Naive B cell (primary cell): ENCODE measurements at regions not wholly inside any gene's neighbourhood (a gene's known extent, or its start where the extent isn't known, plus 50 kb on each side); places are given as distances from the start of the nearest gene placed in this dataset.

Experiments
- ATAC-seq, 2 donors: fragments of 150-1000 bp; cut with Tn5 transposase; 2 replicates each; pipeline ENCODE4 v1.10.0; 2021; ENCODE audit warnings: low read depth in 2 of 2, mild to moderate bottlenecking in 2 of 2, moderate library complexity in 2 of 2
- DNase-seq: peaks from one replicate; pipeline ENCODE4 v3.0.0; 2022
- H3K27ac Mint-ChIP-seq, 6 donors: one replicate each; pipeline ENCODE4 v1.8.0; 2020 to 2022; ENCODE audit warnings: mild to moderate bottlenecking in 6 of 6, mixed read lengths in 6 of 6, moderate library complexity in 5 of 6, inconsistent platforms in 2 of 6
- H3K27me3 Mint-ChIP-seq, 3 donors: one replicate each; pipeline ENCODE4 v1.8.0; 2021 to 2022; ENCODE audit warnings: mixed read lengths in 3 of 3, mild to moderate bottlenecking in 1 of 3
- H3K36me3 Mint-ChIP-seq, 2 donors: one replicate each; pipeline ENCODE4 v1.8.0; 2020 to 2022; ENCODE audit warnings: mixed read lengths in 2 of 2, inconsistent platforms in 1 of 2, mild to moderate bottlenecking in 1 of 2
- H3K4me1 Mint-ChIP-seq, 3 donors: one replicate each; pipeline ENCODE4 v1.8.0; 2020 to 2022; ENCODE audit warnings: mixed read lengths in 3 of 3, inconsistent platforms in 1 of 3, mild to moderate bottlenecking in 1 of 3, moderate library complexity in 1 of 3
- H3K4me3 Mint-ChIP-seq, 8 donors: one replicate each; pipeline ENCODE4 v1.8.0; 2020 to 2022; ENCODE audit warnings: mild to moderate bottlenecking in 8 of 8, mixed read lengths in 8 of 8, moderate library complexity in 8 of 8, inconsistent platforms in 2 of 8
- H3K9me3 Mint-ChIP-seq, 7 donors: one replicate each; pipeline ENCODE4 v1.8.0; 2020 to 2022; ENCODE audit warnings: mixed read lengths in 7 of 7, mild to moderate bottlenecking in 5 of 7, inconsistent platforms in 2 of 7, moderate library complexity in 1 of 7

DNA sequence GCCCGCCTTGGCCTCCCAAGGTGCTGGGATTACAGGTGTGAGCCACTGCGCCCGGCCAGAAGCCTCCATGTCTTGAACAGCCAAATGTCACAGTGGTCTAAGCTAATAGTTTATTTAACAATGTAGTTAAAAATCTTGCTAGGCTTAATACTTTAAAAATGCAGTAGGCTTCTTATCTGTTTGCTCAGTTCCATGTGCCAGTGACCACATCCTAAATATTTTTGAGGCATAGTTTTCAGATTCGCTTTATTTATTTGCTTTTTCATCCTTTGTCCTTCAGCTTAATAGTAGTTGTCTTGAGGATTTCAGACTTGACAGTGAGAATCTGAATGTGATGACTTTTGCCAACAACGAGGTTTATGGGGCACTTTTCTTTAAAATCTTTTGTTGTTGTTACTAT is 59.9 kb upstream of the PRRX1 start:
- peak overlapping the region in 1 of 8 donors; percentile 71 for H3K4me3 Mint-ChIP-seq
- H3K27ac Mint-ChIP-seq = no peak overlapping the region
- peaks cover 11 to 34% (median 19%) of the 10 kb centered on the region in 7 donors for H3K9me3 Mint-ChIP-seq
- peaks cover 0 to 4% (median 0%) of the 10 kb centered on the region in 3 donors for H3K4me1 Mint-ChIP-seq
- ATAC-seq = no peak
- peaks cover 0 to 8% of the 10 kb centered on the region in 2 donors for H3K36me3 Mint-ChIP-seq
- no peak for DNase-seq
- no peaks in the 10 kb centered on the region for H3K27me3 Mint-ChIP-seq

DNA sequence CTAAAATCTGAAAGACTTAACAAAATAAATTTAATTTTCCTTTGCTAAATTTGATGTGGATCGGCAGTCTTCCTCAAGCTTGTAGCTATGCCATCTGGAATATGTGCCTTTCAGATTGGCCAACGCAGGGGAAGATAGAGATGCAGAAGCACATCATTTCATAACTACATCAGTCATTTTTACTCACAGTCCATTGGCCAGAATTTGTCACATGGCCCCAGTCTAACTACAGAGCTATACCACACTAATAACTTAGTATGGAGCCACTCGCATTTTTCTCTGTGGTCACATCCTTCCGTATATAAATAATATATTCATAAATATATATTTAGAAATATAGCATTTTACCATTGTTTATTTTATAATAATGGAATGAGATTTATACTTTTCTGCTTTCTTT is 59.0 kb upstream of the PRRX1 start:
- Mint-ChIP-seq H3K9me3 (peaks cover 11 to 36% (median 19%) of the 10 kb centered on the region in 7 donors), H3K27ac (no peak overlapping the region), H3K27me3 (no peaks in the 10 kb centered on the region), H3K4me1 (peaks cover 0 to 4% (median 0%) of the 10 kb centered on the region in 3 donors), H3K4me3 (no peak overlapping the region), H3K36me3 (peaks cover 0 to 8% of the 10 kb centered on the region in 2 donors)
- DNase-seq = no peak
- ATAC-seq = no peak
